GM12891 (cell line): ENCODE measurements at regions not wholly inside any gene's neighbourhood (a gene's known extent, or its start where the extent isn't known, plus 50 kb on each side); places are given as distances from the start of the nearest gene placed in this dataset.

ENCODE experiments used
- DNase-seq: peaks from one replicate; pipeline ENCODE4 v3.0.0; 2011; ENCODE audit warnings: low spot score; ENCODE audit not compliant: insufficient read length
- FAIRE-seq: peaks from 2 replicates; lab custom pipeline; 2011; peaks lifted over from hg19 to GRCh38; lab: Jason Lieb, UNC
- PAX5 ChIP-seq: IDR thresholded peaks from 2 replicates; pipeline ENCODE4 v1.6.1; 2011; ENCODE audit warnings: low read length, moderate library complexity, mild to moderate bottlenecking; ENCODE audit not compliant: insufficient read depth, severe bottlenecking
- POLR2A ChIP-seq: IDR thresholded peaks from 2 replicates; pipeline ENCODE4 v1.6.1; 2011; ENCODE audit warnings: low read depth, low read length, control low read depth
- POLR2AphosphoS5 ChIP-seq: IDR thresholded peaks from 2 replicates; pipeline ENCODE4 v1.6.1; 2011; ENCODE audit warnings: low read depth, low read length, control low read depth
- POU2F2 ChIP-seq: IDR thresholded peaks from 2 replicates; pipeline ENCODE4 v1.6.1; 2011; ENCODE audit warnings: low read depth, mild to moderate bottlenecking, control low read depth, low read length, moderate library complexity
- SPI1 ChIP-seq: IDR thresholded peaks from 2 replicates; pipeline ENCODE4 v1.6.1; 2011; ENCODE audit warnings: low read depth, low read length, control low read depth
- TAF1 ChIP-seq: IDR thresholded peaks from 2 replicates; pipeline ENCODE4 v1.6.1; 2011; ENCODE audit warnings: low read depth, low read length, control low read depth

- FAIRE-seq (no peak), DNase-seq (no peak)
- no peak for TF ChIP-seq POLR2AphosphoS5
- no peak for TF ChIP-seq TAF1
- no peak for TF ChIP-seq POU2F2
- TF ChIP-seq POLR2A: no peak
- no peak for TF ChIP-seq SPI1
These were observed 733.8 kb upstream of the FANCL start for GRCh38 chr2:58974881-58975280.

GRCh38 chr2:58974426-58974825, 733.3 kb upstream of the FANCL start:
- TF ChIP-seq PAX5: no peak
- no peak for TF ChIP-seq SPI1
- no peak for TF ChIP-seq POLR2A
- no peak for TF ChIP-seq TAF1
- TF ChIP-seq POLR2AphosphoS5: no peak
- TF ChIP-seq POU2F2: no peak
- no peak for DNase-seq
- no peak for FAIRE-seq

GRCh38 chr2:58973811-58974281, 732.7 kb upstream of the FANCL start:
- TF ChIP-seq POLR2AphosphoS5: no peak
- no peak for TF ChIP-seq POU2F2
- no peak for TF ChIP-seq PAX5
- no peak for TF ChIP-seq TAF1
- TF ChIP-seq SPI1: no peak
- TF ChIP-seq POLR2A: no peak
- FAIRE-seq: no peak
- DNase-seq: no peak

GRCh38 chr2:58972737-58973136, 731.6 kb upstream of the FANCL start:
- DNase-seq (no peak), FAIRE-seq (no peak)
- TF ChIP-seq POU2F2: no peak

GRCh38 chr2:58971511-58972360, 730.6 kb upstream of the FANCL start:
- no peak for TF ChIP-seq POLR2AphosphoS5
- no peak for TF ChIP-seq TAF1
- TF ChIP-seq PAX5: no peak
- no peak for TF ChIP-seq POU2F2
- TF ChIP-seq POLR2A: no peak
- no peak for TF ChIP-seq SPI1
- DNase-seq (no peak), FAIRE-seq (no peak)

- TF ChIP-seq PAX5 (no peak), TAF1 (no peak), POU2F2 (no peak), SPI1 (no peak), POLR2AphosphoS5 (no peak), POLR2A (no peak)
- FAIRE-seq (no peak), DNase-seq (no peak)
These were observed 729.2 kb upstream of the FANCL start for GRCh38 chr2:58970365-58970764.

GRCh38 chr2:58968885-58969284, 727.8 kb upstream of the FANCL start:
- DNase-seq (no peak), FAIRE-seq (no peak)
- TF ChIP-seq SPI1: no peak
- no peak for TF ChIP-seq PAX5

- FAIRE-seq (no peak), DNase-seq (no peak)
- TF ChIP-seq POU2F2: no peak
- no peak for TF ChIP-seq TAF1
- no peak for TF ChIP-seq POLR2AphosphoS5
- TF ChIP-seq SPI1: no peak
- no peak for TF ChIP-seq PAX5
- no peak for TF ChIP-seq POLR2A
These were observed 726.6 kb upstream of the FANCL start for GRCh38 chr2:58967736-58968135.

GRCh38 chr2:58965602-58966001, 724.5 kb upstream of the FANCL start:
- FAIRE-seq: no peak
- no peak for DNase-seq
- TF ChIP-seq POU2F2: no peak
- TF ChIP-seq POLR2AphosphoS5: no peak
- TF ChIP-seq PAX5: no peak
- no peak for TF ChIP-seq TAF1
- TF ChIP-seq POLR2A: no peak
- TF ChIP-seq SPI1: no peak

GRCh38 chr2:58959996-58960395, 718.9 kb upstream of the FANCL start:
- no peak for DNase-seq
- TF ChIP-seq TAF1 (no peak), POLR2AphosphoS5 (no peak), POLR2A (no peak), POU2F2 (no peak), SPI1 (no peak), PAX5 (no peak)
- no peak for FAIRE-seq

- DNase-seq (no peak), FAIRE-seq (no peak)
- TF ChIP-seq POLR2AphosphoS5 (no peak), TAF1 (no peak), PAX5 (no peak), POLR2A (no peak), SPI1 (no peak), POU2F2 (no peak)
These were observed 716.2 kb upstream of the FANCL start for GRCh38 chr2:58957188-58957840.
